LNCAP (cell line): ENCODE measurements at regions not wholly inside any gene's neighbourhood (a gene's known extent, or its start where the extent isn't known, plus 50 kb on each side); places are given as distances from the start of the nearest gene placed in this dataset.

Source experiments
- CTCF ChIP-seq: fragments of 450-650 bp; IDR thresholded peaks from 2 replicates; pipeline ENCODE4 v1.5.1; 2017; ENCODE audit warnings: mild to moderate bottlenecking

DNA sequence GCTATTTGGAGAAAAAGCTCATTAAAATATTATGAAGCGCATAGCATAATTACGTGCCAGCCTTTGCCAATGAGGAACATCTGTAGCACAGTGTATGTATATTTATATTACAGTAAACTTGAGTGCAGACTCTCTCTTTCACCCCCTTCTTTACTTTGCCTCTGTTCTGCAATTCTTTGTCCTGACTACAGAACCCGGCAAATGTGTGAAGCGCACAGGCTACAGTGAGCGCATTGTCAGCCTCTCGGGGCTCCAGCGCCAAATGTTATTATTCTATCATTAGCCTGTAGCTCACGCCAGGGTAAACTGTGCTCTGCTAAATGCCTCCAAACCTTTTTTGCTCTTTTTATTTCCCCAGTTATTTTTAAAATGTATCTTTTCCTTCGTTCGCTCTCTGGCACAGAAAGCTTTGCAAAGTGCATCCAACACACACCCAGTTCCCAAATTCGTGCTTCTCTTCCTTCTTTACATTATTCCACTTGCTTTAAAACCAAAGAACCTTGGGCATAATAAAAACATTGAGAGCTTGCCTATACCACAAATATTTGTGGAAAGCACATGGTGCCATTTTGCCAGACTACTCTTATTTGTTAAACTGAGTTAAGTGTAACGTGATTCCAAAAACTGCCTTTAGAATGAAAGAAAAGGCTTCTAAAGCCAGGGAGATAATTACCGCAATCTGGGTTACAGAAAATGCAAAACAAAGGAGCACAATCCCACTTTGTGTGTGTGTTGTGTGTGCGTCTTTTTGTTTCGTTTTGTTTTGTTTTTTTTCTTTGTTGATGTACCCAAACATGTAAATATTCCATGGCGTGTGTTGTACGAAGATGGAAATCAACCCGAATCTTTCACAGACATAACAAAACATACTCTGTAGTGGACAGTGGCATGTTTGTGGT is 164.1 kb upstream of the MPDZ start:
- no peak for TF ChIP-seq CTCF

DNA sequence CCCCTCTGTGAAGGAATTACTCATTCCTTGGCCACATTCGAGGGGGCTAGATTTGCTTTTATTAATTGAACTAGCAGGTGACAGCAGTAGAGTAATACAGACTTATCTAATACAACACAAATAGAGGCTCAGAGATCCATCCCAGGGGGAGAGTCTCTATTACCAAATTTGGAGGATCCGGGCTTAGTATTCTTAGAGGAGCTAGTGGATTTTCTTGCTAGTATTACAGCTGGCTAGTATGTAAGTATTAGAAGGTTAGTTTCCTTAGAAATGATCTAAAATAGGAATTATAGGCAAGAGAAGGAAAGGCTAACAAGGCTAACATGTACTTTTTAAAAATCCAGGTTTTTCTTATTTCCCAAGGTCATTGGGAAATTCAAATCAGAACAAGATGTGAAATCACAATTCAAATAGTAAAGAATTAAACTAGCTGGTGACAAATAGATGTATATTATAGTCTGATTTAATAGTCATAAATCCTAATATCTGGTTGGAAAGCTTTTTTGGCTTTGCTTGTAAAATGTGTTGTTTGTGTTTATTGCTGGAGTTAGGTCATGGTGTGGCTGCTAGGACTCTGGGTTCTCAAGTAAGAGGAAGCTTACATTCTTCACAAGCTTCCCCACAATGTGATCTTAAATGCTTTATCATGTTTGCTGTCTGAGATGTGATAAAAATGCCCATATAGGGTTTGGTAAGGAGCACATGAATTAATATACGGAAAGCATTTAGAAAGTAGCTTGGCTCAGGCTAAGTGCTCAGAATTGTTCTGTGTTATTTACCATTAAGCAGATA is 160.4 kb upstream of the MPDZ start:
- TF ChIP-seq CTCF = no peak

DNA sequence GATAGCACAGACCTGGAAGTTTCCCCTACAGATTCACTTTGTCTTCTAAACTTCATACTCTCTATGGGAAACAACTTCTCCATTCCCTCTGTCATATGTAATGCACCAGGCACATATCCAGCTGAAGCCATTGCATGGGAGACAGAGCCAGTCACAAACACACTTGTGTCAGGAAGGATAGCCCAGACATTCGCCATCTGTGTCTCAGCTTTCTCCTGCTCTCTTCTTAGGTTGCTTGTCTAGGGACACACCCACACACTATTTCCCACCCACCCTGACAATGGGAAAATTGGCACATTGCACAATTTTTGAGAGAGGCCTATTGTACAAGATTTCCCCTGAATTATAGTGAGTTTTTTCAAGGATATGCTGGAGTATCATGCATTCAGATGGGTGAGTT is 158.4 kb upstream of the MPDZ start:
- no peak for TF ChIP-seq CTCF

GRCh38 chr9:13436591-13436990 is 157.1 kb upstream of the MPDZ start:
- TF ChIP-seq CTCF = no peak

GRCh38 chr9:13432904-13433303 is 153.4 kb upstream of the MPDZ start:
- TF ChIP-seq CTCF = no peak

- TF ChIP-seq CTCF = no peak
Observed at GRCh38 chr9:13431692-13432091, 152.2 kb upstream of the MPDZ start.

GRCh38 chr9:13431222-13431536 is 151.7 kb upstream of the MPDZ start:
- no peak for TF ChIP-seq CTCF
